NCI-H2029 treated with DMSO at 0.1 percent for 48 hours (cell line): ENCODE measurements at regions not wholly inside any gene's neighbourhood (a gene's known extent, or its start where the extent isn't known, plus 50 kb on each side); places are given as distances from the start of the nearest gene placed in this dataset.

Experiments
- DNase-seq: peaks from one replicate; lab custom pipeline; 2025; lab: John Stamatoyannopoulos, UW

DNA sequence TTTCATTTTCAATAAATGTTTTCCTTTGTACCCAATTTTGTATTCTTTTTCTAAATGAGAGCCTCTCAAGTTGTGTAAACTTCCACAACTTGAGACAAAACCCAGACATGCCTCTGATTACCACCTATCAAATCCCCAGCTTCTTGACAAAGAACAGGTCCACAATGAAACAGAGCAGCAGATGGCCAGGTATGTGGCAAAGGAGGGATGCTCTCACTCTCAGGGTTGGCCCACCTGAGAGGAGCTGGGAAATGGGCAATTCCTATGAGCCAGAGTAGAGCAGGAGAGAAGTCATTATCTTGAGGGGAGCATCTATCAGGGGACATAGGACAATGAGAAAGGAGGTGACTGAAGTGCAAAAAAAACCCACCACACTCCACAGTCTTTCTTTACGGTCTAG lies 273.5 kb upstream of the FAM241A start:
- no peak for DNase-seq

DNA sequence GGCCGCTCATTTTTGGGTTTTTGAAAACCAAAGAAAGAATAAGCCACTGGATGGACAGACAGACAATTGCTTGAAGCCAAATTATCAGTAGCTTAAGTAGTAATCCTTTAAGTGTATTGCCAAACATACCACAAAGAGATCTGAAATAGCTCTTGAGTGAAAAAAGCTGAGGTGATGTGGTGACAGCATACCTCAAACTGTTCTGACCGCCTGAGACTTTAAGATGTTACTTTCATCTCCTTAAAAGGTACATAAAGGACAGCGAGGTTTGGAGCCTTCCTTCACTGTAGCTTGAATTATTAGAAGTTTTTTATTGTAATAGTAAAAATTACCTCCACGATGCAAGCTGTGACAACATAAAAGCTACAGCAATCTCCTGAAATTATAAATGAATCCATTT lies 271.5 kb upstream of the FAM241A start:
- no peak for DNase-seq

DNA sequence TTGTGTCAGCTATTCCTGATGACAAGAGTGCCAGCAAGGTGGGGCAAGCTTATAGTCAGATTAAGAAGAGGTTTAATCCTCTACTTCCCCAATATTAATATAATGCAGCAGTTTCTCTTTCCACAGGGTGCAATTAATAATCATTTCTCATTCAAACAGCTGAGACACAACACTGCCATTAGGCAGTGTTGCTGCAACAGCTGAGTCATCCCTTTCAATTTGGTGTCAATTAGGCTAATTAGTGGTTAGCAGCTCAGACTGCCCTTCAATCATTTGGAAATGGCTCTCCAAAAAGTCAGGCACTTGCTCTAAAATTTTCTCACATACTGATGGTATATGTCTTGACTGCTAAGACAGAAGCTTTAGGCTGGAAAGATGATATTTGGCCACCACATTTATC lies 265.7 kb upstream of the FAM241A start:
- DNase-seq = no peak

DNA sequence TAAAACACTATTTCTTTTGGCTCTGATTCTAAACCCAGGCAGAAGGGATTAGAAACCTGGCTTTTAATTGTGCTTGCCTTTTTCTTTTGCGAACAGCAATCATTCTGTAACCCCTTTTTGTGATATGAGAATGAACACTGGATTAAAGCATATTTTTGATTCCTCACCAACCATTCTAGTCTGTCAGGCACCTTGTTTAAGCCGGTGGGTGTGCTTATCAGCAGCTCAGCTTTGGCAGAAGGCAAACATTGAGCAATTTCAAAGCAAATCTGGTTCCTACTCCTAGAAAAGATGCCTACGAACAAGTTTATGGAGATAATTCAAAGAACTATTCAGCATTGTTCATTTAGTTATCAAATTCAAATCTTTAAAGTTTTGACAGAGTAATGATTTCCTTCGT lies 265.1 kb upstream of the FAM241A start:
- DNase-seq = no peak

DNA sequence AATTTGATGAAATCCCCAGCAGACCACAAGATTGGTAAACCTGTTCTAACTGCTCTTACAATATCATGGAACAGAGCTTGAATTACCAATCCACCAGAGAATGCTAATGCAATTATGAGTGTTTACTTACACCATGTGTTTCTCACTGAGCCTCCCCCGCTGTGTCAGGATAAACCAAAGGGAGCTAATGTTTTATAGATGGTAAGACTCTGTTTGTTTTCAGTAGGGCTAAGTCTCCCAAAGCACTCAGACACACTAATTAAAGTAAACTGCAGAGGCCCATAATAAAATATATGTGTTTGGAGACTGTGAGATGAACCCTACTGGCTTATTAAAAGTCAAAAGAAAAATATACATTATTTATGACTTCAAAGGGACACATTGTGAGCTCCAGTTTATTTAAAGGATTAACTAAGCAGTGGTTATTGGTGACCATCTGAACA lies 261.7 kb upstream of the FAM241A start:
- no peak for DNase-seq

DNA sequence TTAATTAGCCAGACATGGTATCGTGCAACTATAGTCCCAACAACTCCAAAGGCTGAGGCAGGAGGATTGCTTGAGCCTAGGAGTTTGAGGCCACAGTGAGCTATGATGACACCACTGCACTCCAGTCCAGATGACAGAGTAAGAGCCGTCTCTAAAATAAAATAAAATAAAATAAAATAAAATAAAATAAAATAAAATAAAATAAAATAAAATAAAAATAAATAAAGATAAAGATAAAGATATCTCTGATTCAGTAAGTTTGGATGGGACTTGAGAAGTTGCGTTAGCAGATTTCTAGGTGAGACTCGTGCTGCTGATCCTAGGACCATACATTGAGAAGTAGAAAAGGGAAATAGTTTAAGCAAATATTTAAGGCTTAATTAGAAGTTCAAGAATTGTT lies 254.8 kb upstream of the FAM241A start:
- DNase-seq = no peak

DNA sequence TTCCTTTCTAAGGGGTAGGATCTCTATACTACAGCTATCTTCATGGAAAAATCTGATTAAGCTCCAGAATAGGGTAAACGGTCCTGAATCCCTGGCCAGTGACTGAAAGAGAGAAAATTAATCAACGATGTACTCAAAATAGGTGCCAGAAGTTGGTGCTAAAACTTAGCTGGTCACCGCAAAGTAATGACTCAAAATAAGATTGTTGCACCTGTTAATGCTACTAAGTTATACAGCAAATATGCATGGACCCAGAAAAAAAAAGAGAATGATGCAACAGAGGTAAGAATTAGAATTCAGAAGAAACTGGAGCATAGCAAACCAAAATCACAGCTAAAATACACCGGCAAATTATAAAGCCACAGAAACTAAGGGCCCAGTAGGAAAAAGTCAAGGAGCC lies 239.7 kb upstream of the FAM241A start:
- DNase-seq = no peak

DNA sequence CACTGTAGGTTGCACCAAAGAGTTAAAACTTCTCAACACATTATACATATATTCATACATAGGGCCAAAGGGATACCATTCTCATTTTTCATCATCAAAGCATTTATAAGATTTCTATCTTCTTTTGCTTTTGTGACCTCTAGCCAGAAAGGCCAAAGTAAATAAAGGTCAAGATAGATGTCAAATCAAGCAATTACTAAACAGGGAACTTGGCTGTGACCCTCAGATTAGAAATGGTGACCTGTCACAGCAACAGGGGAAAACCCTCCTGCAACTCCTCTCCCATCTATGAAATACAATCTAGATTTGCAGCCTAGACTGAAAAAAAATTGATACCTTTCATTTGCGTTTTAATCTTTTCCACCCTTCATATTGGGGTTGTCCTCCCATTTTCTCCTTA lies 225.6 kb upstream of the FAM241A start:
- no peak for DNase-seq

DNA sequence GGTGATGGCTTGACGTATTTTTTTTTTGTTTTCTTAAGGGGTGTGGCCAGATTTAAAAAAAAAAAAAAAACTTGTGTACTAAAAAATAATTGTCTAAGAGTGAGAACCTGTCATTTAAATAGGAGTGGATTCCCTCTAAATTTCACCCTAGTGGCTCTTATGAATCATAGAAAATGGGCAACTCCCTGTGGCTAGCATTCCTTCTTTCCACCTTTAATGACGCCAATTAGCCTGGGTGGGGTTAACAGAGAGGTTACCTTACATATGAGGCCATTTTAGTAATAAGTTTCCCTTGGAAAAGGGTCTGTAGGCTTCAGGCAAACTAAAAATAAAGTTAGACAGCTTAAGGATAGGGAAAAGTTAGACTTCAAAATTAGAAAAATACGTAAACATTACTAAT lies 223.5 kb upstream of the FAM241A start:
- DNase-seq = no peak

DNA sequence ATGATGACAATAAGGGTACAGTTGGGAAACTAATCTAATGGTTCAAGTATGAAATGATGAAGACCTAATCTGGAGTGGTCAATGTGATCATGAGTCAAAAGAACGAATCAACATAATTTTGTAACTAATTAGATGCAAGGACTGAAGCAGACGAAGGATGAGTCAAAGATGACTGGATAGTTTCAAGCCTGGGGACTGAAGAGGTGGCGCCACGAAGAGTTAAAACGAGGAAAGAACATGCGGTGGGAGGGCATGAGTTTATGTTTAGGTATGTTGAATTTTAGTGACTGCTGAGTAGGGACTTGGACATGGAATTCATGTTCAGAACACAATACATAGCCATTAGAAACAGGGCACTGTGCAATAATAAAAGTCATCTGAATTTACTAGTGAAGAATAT lies 221.5 kb upstream of the FAM241A start:
- DNase-seq = no peak

DNA sequence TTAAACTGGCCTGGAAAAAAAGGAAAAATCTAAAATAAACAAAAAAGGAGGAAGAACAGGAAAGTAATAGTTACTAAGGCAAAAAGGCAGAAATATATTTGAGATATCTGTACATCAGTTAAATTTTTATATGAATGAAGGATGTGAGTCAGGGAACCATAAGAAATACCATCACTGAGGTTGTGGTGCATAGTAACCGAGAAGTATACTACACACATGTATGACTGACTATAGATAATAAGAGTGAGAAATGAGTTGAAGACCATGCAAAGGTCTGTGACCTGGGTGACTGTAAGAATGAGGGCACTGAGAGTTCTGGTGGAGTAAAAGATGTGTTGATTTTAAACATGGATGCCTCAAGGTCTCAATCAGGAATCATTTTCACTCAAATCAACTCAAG lies 220.6 kb upstream of the FAM241A start:
- no peak for DNase-seq

DNA sequence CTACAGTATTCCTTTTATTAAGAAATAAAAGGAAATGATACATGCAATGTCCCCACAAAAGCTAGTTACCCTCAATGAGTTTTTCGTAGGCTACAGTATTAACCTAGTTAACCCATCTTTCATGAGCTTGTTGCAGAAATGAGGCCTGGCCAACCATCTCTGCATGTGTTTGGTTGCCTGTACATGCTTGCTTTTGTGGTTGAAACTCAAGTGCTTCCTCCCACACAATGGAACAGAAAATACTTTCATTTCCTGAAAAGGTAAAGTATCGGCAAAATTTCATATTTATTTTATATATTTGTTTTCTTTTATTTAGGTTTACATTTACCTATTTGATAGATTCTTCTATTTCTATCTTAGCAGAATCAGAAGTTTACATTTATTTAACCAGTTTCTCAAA lies 214.6 kb upstream of the FAM241A start:
- DNase-seq = no peak

DNA sequence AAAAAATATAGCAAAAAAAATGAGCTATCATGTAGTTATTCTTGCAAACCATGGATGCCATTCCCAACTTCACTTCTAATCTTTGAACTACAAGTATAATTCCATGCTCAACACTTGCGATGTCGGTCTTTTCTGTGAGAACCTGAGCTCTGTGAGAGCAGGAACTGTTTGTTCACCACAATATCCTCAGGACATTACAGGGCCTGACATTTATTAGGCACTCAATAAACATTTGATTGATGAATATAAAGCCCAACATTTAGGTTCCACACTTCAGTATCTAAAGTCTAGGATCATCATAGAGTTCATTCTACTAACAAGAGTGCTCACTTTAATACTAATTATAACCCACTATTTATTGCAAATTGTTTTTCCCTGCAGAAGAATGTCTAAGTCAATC lies 211.6 kb upstream of the FAM241A start:
- DNase-seq = no peak

DNA sequence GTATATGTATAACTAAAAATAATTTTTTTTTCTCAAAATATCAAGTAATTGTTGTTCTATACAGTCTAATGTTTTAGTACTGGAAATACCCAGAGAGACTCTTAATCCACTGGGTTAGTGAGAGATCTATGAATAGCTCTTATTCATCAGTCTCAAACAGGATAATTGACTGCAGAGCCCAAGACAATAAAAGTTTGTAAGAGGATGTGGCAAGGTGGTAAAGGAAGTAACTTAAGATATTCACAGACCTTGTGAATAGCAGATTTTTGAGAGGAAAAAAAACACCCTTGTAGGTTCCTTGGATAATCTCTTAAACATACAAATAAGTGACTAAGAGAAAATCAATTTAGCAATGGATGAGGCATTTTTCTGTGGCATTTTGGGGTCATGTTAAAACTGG lies 210.9 kb upstream of the FAM241A start:
- no peak for DNase-seq

DNA sequence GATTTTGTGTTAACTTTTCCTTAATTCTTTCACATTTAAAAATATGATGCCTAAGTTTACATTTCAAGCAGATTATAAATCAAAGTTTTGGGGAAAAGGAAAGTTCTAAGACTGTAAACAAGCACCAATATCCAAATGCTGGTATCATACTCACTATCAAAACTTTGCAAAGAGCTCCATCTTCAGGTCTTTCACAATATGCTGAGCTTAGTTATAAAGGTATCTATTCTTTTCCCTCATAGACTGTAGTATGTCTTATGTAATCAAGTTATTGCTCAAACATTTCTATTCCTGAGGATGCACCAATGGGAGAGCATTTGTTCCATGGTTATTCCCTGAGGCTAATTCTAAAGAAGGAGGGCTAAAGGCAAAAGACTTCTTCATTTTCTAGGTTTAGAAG lies 207.9 kb upstream of the FAM241A start:
- no peak for DNase-seq

DNA sequence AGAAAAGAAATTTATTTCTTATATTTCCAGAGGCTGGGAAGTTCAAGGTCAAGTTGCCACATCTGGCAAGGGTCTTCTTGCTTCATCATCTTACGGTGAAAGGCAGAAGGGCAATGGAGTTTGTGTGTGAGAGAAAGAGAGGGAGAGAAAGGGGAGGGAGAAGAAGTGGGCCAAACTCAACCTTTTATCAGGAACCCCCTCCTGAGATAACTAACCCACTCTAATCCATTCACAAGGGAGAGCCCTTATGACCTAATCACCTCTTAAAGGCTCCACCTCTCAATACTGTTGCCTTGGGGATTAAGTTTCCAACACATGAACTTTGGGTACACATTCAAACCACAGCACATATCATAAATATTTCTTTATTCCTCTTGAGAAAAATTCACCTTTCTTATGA lies 203.3 kb upstream of the FAM241A start:
- DNase-seq = no peak

DNA sequence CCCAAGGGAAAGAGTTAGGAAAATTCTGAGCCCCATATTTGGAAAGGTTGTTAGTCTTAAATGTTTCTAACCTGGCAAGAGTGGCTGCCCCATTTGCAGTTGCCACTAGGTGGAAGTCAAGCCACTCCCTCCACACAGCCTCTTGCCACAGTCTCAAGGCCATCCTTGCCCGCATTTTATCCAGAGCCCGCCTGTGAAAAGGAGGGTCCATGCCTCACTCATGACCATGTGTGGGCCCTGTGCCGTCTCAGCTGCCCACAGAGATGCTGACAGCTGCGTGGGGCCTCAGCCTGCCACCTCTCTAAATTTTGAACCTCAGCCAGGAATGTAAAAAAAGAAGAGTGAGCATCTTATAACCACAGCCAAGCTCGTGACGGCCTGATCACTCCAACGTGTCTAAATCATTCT lies 201.5 kb upstream of the FAM241A start:
- DNase-seq = no peak

DNA sequence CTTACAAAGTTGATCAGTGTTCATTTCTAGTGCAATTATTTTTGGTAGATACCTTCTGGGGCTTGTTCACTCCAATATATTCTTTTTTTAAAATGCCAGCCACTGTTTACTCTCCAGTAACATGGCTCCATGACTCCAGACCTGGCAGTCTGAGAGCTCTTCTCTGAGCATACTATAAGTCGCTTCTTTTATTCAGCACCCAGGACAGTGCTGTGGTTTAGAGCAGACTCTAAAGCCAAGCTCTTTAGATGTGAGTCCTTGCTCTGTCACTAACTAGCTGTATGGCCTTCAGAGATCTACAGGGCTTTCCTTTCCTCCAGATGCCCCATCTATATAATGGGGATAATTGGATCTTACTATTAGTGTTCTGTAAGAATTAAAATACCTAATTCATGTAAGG lies 200.2 kb upstream of the FAM241A start:
- no peak for DNase-seq

DNA sequence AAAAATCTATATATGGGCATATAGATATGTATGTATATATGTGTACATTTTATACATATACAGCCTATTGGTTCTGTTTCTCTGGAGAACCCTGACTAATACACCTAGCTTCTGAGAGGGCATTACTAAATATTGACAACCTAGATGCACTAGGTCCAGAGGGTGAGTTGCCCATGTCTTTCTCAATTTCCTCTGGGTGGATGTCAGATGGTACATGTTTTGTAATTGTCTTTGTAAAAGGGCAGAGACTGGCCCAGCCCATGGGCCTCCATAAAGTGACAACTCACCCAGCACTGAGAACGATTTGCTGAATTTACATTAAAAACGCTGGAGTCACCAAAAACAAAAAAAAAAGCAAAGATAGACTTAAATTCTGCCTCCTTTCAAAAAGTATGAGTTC lies 198.5 kb upstream of the FAM241A start:
- no peak for DNase-seq

DNA sequence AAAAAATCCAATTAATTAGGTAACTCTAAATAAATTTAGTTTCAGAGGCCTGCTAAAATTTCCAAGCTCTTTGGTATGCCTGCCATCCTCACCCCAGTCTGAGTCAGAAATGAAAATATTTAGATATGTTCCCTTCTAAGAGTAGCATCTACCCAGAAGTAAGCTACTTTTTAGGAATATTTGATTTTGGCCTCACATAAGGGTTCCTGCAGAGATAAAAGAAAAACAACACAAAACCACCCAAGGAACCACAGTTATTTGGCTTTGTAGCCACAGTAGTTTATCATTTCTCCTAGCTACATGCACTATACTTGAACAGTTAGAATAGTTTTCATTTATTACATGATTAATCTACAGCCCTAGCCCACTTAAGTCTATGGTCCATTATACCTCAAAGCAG lies 192.6 kb upstream of the FAM241A start:
- DNase-seq = no peak

DNA sequence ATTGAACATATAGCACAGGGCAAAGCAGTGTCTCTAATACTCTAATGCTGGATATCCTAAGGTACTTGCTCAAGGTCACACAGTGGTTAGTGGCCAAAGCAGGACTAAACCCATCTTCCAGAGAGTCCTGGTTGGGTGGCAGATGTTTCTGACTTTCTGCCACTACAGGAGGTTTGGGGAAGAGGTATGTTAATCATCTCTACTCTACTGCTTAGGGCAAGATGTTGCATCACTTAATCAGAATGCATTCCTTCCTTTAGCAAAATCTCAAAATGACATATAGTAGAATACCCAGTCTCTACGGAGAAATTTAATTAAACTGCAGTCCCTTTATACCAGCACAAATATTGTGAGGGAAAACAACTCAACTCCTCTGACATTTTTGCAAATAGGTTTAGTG lies 190.7 kb upstream of the FAM241A start:
- DNase-seq = no peak

DNA sequence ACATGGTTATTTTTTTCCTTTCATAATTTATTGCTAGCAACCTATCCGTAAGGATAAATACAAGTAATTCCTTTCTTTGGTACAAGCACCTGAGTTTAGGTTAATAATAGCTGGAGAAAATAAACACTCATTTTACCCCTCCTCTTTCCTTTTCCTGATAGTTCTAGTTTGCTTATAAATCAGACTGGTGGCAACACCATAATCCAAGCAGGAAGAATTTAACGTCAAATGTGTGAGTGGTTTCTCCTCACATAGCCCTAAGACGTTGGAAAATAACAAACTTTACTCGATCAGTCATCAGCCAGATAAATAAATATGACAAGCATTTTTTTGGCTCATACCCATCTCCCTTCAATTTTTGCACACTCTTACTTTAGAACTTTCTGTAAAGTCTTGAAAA lies 190.3 kb upstream of the FAM241A start:
- DNase-seq = no peak

DNA sequence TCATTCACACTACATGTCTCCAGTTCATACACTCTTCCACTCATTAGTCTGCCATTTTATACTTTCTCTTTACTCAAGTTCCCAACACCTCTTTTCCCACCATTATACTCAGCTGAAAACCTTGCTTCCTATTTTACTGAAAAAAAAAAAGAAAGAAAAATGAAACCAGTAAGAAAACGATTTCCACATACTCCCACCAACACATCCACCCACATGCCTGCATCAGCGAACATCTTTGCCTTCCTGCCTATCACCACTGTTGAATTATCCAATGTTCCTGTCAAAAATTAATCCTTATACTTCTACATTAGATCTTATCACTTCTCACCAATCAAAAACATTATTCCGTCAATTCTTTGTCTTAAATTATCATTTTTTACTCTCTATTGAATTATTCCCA lies 188.1 kb upstream of the FAM241A start:
- no peak for DNase-seq

DNA sequence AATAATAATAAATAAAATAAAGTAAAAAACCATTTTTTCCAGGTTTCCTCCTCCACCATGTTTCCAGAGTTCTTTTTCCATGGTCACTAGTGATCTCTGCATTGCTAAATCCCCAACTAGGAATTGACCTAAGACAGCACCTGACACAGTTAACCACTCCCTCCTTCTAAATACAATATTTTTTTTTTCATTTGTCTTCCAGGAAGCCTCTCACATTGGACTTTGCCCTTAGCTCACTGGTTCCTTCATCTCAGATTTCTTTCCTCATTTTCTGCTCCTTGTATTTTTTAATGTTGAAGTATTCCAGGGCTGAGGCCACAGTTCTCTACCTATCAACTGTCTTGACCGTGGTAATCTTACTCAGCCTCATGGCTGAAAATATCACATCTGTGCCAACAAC lies 187.3 kb upstream of the FAM241A start:
- no peak for DNase-seq

DNA sequence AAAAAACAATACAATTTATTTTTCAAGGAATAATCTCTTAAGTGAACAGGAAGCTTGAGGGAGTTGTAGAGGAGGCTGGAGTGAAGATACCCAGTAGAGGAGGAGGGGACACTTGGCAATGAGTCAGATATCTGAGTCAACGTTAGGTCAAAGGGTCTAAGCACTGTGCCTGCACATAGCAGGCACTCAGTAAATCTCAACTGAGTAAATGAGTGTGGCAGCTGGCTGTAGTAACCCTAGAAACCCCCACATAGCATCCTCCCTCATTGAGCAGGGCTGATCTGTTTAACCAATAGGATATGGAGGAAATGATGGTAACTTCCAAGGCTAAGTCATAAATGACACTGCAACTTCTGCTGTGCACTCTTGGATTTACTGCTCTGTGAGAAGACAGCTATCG lies 186.0 kb upstream of the FAM241A start:
- DNase-seq = no peak
